T-helper 2 cell treated with Interferon-gamma antibody and Interleukin-4, amounts not matched to agents 5 μg/mL and 100 μg/mL, for 36 hours (primary cell): ENCODE measurements at regions not wholly inside any gene's neighbourhood (a gene's known extent, or its start where the extent isn't known, plus 50 kb on each side); places are given as distances from the start of the nearest gene placed in this dataset.
"Not testable (repeated sequence)": the region's sequence is repeated elsewhere in the genome, so short reads cannot be mapped to it uniquely, and the experiment has no call there.

Experiments
- DNase-seq: peaks from one replicate; pipeline ENCODE4 v3.0.0; 2021; ENCODE audit warnings: low spot score
- H3K27ac Mint-ChIP-seq: one replicate; pipeline ENCODE4 v1.8.0; 2021; ENCODE audit warnings: mild to moderate bottlenecking, mixed read lengths
- H3K27me3 Mint-ChIP-seq: one replicate; pipeline ENCODE4 v1.8.0; 2021; ENCODE audit warnings: low read depth, mixed read lengths
- H3K36me3 Mint-ChIP-seq: one replicate; pipeline ENCODE4 v1.8.0; 2021; ENCODE audit warnings: low read depth, mixed read lengths
- H3K4me1 Mint-ChIP-seq: one replicate; pipeline ENCODE4 v1.8.0; 2021; ENCODE audit warnings: low read depth, mixed read lengths
- H3K4me3 Mint-ChIP-seq: one replicate; pipeline ENCODE4 v1.8.0; 2022; ENCODE audit warnings: mild to moderate bottlenecking, moderate library complexity, mixed read lengths
- H3K9me3 Mint-ChIP-seq: one replicate; pipeline ENCODE4 v1.8.0; 2021; ENCODE audit warnings: mixed read lengths

GRCh38 chr11:115627071-115627470 lies 122.9 kb upstream of the CADM1 start:
- no peaks in the 10 kb centered on the region for H3K27me3 Mint-ChIP-seq
- no peak overlapping the region for H3K4me3 Mint-ChIP-seq
- no peaks in the 10 kb centered on the region for H3K4me1 Mint-ChIP-seq
- H3K9me3 Mint-ChIP-seq, result no peaks in the 10 kb centered on the region
- DNase-seq, result no peak
- H3K36me3 Mint-ChIP-seq, result no peaks in the 10 kb centered on the region
- no peak overlapping the region for H3K27ac Mint-ChIP-seq

- H3K4me3 Mint-ChIP-seq, result no peak overlapping the region
- H3K27me3 Mint-ChIP-seq, result no peaks in the 10 kb centered on the region
- H3K27ac Mint-ChIP-seq, result no peak overlapping the region
- DNase-seq, result no peak
- no peaks in the 10 kb centered on the region for H3K9me3 Mint-ChIP-seq
- no peaks in the 10 kb centered on the region for H3K4me1 Mint-ChIP-seq
- no peaks in the 10 kb centered on the region for H3K36me3 Mint-ChIP-seq
These were observed 122.2 kb upstream of the CADM1 start for GRCh38 chr11:115626414-115626813.

- H3K4me1 Mint-ChIP-seq, result no peaks in the 10 kb centered on the region
- no peak for DNase-seq
- H3K36me3 Mint-ChIP-seq, result no peaks in the 10 kb centered on the region
- no peaks in the 10 kb centered on the region for H3K9me3 Mint-ChIP-seq
- no peak overlapping the region for H3K4me3 Mint-ChIP-seq
- no peak overlapping the region for H3K27ac Mint-ChIP-seq
- no peaks in the 10 kb centered on the region for H3K27me3 Mint-ChIP-seq
These were observed 121.3 kb upstream of the CADM1 start for GRCh38 chr11:115625502-115625901.

GRCh38 chr11:115624065-115624464 lies 119.8 kb upstream of the CADM1 start:
- H3K27ac Mint-ChIP-seq, result no peak overlapping the region
- H3K4me1 Mint-ChIP-seq, result no peaks in the 10 kb centered on the region
- H3K4me3 Mint-ChIP-seq, result no peak overlapping the region
- no peaks in the 10 kb centered on the region for H3K9me3 Mint-ChIP-seq
- no peak for DNase-seq
- H3K36me3 Mint-ChIP-seq, result no peaks in the 10 kb centered on the region
- H3K27me3 Mint-ChIP-seq, result no peaks in the 10 kb centered on the region

GRCh38 chr11:115623021-115623451 lies 118.8 kb upstream of the CADM1 start:
- H3K36me3 Mint-ChIP-seq, result no peaks in the 10 kb centered on the region
- no peaks in the 10 kb centered on the region for H3K27me3 Mint-ChIP-seq
- no peak overlapping the region for H3K27ac Mint-ChIP-seq
- DNase-seq, result no peak
- H3K9me3 Mint-ChIP-seq, result no peaks in the 10 kb centered on the region
- no peak overlapping the region for H3K4me3 Mint-ChIP-seq
- no peaks in the 10 kb centered on the region for H3K4me1 Mint-ChIP-seq

- no peaks in the 10 kb centered on the region for H3K36me3 Mint-ChIP-seq
- no peak overlapping the region for H3K4me3 Mint-ChIP-seq
- no peaks in the 10 kb centered on the region for H3K27me3 Mint-ChIP-seq
- H3K9me3 Mint-ChIP-seq, result no peaks in the 10 kb centered on the region
- H3K4me1 Mint-ChIP-seq, result no peaks in the 10 kb centered on the region
- no peak overlapping the region for H3K27ac Mint-ChIP-seq
- DNase-seq, result no peak
These were observed 114.2 kb upstream of the CADM1 start for GRCh38 chr11:115618428-115618827.

GRCh38 chr11:115617767-115618166 lies 113.6 kb upstream of the CADM1 start:
- Mint-ChIP-seq H3K36me3 (no peaks in the 10 kb centered on the region), H3K27ac (no peak overlapping the region)
- no peak for DNase-seq

GRCh38 chr11:115616971-115617370 lies 112.8 kb upstream of the CADM1 start:
- Mint-ChIP-seq H3K9me3 (no peaks in the 10 kb centered on the region), H3K4me3 (no peak overlapping the region), H3K27ac (no peak overlapping the region), H3K27me3 (no peaks in the 10 kb centered on the region), H3K4me1 (no peaks in the 10 kb centered on the region), H3K36me3 (no peaks in the 10 kb centered on the region)
- DNase-seq, result no peak

More at GRCh38 chr11:115617767-115618166, 113.6 kb upstream of the CADM1 start:
- H3K9me3 Mint-ChIP-seq, result no peaks in the 10 kb centered on the region
- no peak overlapping the region for H3K4me3 Mint-ChIP-seq
- no peaks in the 10 kb centered on the region for H3K27me3 Mint-ChIP-seq
- H3K4me1 Mint-ChIP-seq, result no peaks in the 10 kb centered on the region

GRCh38 chr11:115613986-115614632 lies 109.9 kb upstream of the CADM1 start:
- Mint-ChIP-seq H3K36me3 (no peaks in the 10 kb centered on the region), H3K4me3 (no peak overlapping the region), H3K9me3 (no peaks in the 10 kb centered on the region), H3K27ac (no peak overlapping the region), H3K27me3 (no peaks in the 10 kb centered on the region), H3K4me1 (no peaks in the 10 kb centered on the region)
- no peak for DNase-seq

- Mint-ChIP-seq H3K27ac (no peak overlapping the region), H3K9me3 (no peaks in the 10 kb centered on the region), H3K4me1 (no peaks in the 10 kb centered on the region), H3K36me3 (no peaks in the 10 kb centered on the region), H3K4me3 (no peak overlapping the region), H3K27me3 (no peaks in the 10 kb centered on the region)
- DNase-seq, result no peak
These were observed 108.8 kb upstream of the CADM1 start for GRCh38 chr11:115613004-115613403.

- H3K4me1 Mint-ChIP-seq, result no peaks in the 10 kb centered on the region
- DNase-seq, result no peak
- no peak overlapping the region for H3K27ac Mint-ChIP-seq
These were observed 108.0 kb upstream of the CADM1 start for GRCh38 chr11:115612046-115612730.

GRCh38 chr11:115611343-115611742 lies 107.1 kb upstream of the CADM1 start:
- H3K27ac Mint-ChIP-seq, result no peak overlapping the region

More at GRCh38 chr11:115612046-115612730, 108.0 kb upstream of the CADM1 start:
- Mint-ChIP-seq H3K36me3 (no peaks in the 10 kb centered on the region), H3K27me3 (no peaks in the 10 kb centered on the region), H3K9me3 (no peaks in the 10 kb centered on the region), H3K4me3 (no peak overlapping the region)

GRCh38 chr11:115610908-115611307 lies 106.7 kb upstream of the CADM1 start:
- H3K27me3 Mint-ChIP-seq, result no peaks in the 10 kb centered on the region
- no peaks in the 10 kb centered on the region for H3K36me3 Mint-ChIP-seq
- no peak overlapping the region for H3K4me3 Mint-ChIP-seq
- H3K4me1 Mint-ChIP-seq, result no peaks in the 10 kb centered on the region
- no peak for DNase-seq
- no peak overlapping the region for H3K27ac Mint-ChIP-seq
- H3K9me3 Mint-ChIP-seq, result no peaks in the 10 kb centered on the region

More at GRCh38 chr11:115611343-115611742, 107.1 kb upstream of the CADM1 start:
- Mint-ChIP-seq H3K27me3 (no peaks in the 10 kb centered on the region), H3K9me3 (no peaks in the 10 kb centered on the region), H3K4me1 (no peaks in the 10 kb centered on the region), H3K4me3 (no peak overlapping the region), H3K36me3 (no peaks in the 10 kb centered on the region)
- DNase-seq, result no peak

- not testable (repeated sequence) for H3K4me3 Mint-ChIP-seq
These were observed 106.0 kb upstream of the CADM1 start for GRCh38 chr11:115610234-115610633.

GRCh38 chr11:115608976-115609375 lies 104.8 kb upstream of the CADM1 start:
- H3K36me3 Mint-ChIP-seq, result no peaks in the 10 kb centered on the region
- H3K27ac Mint-ChIP-seq, result no peak overlapping the region

More at GRCh38 chr11:115610234-115610633, 106.0 kb upstream of the CADM1 start:
- H3K27me3 Mint-ChIP-seq, H3K4me1 Mint-ChIP-seq, H3K27ac Mint-ChIP-seq, H3K9me3 Mint-ChIP-seq, H3K36me3 Mint-ChIP-seq, DNase-seq: not testable (repeated sequence)

More at GRCh38 chr11:115608976-115609375, 104.8 kb upstream of the CADM1 start:
- H3K9me3 Mint-ChIP-seq, result no peaks in the 10 kb centered on the region
- no peak for DNase-seq
- H3K4me3 Mint-ChIP-seq, result no peak overlapping the region
- no peaks in the 10 kb centered on the region for H3K27me3 Mint-ChIP-seq
- no peaks in the 10 kb centered on the region for H3K4me1 Mint-ChIP-seq
